ENCODE measurements at regions not wholly inside any gene's neighbourhood (a gene's known extent, or its start where the extent isn't known, plus 50 kb on each side); places are given as distances from the start of the nearest gene placed in this dataset.

DNA sequence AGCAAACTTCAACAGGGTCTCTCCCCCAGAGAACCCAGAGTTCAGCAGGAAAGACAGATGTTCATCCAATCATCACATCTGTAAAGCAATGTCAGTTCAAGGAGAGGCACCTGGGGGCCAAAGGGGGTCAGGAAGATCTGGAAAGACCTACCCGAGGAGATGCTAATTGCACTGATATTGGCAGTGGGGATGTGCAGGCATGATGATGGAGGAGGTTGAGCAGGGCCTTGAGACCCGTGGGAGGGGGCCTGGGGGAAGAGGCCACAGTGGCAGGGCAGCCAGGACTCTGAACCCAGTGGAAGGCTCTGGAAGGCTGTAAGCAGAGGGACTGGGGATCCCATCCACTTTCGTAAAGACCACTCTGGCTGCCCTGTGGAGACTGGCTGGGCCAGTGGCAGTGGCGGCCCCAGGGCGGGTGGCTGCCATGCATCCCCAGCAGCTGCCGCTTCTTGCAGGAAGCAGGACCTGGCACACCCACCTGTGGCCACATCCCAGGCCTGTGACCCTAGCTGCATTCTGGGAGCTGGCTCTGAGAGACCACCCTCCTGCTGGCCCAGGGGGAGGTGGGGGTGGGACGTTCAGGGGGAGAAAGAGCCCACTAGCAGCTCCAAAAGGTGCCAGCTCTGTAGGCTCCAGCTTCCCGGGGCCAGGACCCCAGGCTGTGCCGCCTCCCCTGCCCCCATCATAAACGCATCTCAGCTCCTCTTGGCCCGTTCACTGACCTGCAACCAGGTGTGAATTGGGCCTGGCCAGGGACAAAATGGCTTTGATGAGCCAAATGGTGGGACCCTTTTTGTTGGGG lies 59.9 kb upstream of the FGF3 start:
- Histone ChIP-seq H3K27ac (no peak overlapping the region), H3K4me3 (no peak overlapping the region), H3K27me3 (peaks cover 0 to 9% (median 0%) of the 10 kb centered on the region in 3 donors), H3K36me3 (no peaks in the 10 kb centered on the region), H3K4me1 (no peaks in the 10 kb centered on the region), H3K9me3 (no peaks in the 10 kb centered on the region)
- intact Hi-C loops (cut with DNase I) = no loop called here
- TF ChIP-seq EP300 (IDR thresholded peaks at IDR 0.05) = no peak
- no peak for TF ChIP-seq POLR2AphosphoS5 (IDR thresholded peaks at IDR 0.05)
- no peak for TF ChIP-seq POLR2A (IDR thresholded peaks at IDR 0.05)
- TF ChIP-seq, protein P1, sequence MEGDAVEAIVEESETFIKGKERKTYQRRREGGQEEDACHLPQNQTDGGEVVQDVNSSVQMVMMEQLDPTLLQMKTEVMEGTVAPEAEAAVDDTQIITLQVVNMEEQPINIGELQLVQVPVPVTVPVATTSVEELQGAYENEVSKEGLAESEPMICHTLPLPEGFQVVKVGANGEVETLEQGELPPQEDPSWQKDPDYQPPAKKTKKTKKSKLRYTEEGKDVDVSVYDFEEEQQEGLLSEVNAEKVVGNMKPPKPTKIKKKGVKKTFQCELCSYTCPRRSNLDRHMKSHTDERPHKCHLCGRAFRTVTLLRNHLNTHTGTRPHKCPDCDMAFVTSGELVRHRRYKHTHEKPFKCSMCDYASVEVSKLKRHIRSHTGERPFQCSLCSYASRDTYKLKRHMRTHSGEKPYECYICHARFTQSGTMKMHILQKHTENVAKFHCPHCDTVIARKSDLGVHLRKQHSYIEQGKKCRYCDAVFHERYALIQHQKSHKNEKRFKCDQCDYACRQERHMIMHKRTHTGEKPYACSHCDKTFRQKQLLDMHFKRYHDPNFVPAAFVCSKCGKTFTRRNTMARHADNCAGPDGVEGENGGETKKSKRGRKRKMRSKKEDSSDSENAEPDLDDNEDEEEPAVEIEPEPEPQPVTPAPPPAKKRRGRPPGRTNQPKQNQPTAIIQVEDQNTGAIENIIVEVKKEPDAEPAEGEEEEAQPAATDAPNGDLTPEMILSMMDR (IDR thresholded peaks at IDR 0.05) = no peak
- peak; percentile 45 for DNase-seq
- 66 to 68% methylated on average over 11 of the region's 11 CpGs for WGBS, 2 donors

- H3K9me3 ChIP-seq = no peaks in the 10 kb centered on the region
- no peaks in the 10 kb centered on the region for H3K36me3 ChIP-seq
Measured at GRCh38 chr11:69879729-69880005, 60.5 kb upstream of the FGF3 start.

DNA sequence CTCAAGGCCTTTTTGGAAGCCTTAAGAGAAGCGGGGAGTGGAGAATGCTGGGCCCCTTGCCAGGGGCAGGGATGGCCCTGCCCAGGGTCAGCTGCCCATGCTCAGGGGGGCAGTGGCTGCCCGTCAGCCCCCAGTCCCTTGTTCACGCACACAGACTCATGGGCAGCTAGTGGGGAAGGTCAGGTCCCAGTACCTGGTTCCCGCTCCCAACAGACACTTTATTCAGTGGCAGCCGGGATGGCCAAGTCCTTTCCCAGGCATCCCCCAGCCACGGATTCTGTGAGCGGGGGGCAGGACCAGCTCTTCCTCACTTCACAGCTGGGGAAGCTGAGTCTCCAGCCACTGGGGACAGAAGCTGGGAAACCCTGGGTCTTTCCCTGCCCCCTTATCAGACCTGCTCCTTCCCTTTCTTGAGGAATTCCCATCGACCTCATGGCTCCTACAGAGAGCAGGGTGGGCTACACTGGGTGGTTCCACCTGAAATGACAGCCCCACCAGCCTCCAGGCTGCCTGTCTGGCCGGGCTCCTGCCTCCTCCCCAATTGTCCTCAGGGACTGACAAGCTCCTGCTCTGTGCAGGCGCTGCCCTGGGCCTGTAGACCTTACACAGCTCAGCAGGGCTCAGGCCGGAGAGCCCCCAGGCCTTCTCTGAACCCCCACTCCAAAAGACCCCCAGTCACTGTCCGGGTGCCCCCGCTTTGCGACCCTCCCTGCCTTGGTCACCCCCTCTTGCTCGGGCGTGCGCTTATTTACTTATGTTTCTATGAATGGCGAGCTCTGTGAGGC lies 61.0 kb upstream of the FGF3 start:
- H3K27ac ChIP-seq = no peak overlapping the region
- H3K9me3 ChIP-seq = no peaks in the 10 kb centered on the region
- WGBS, 2 donors = 80% methylated on average over 18 of the region's 18 CpGs
- H3K4me3 ChIP-seq = no peak overlapping the region
- no peaks in the 10 kb centered on the region for H3K4me1 ChIP-seq
- H3K27me3 ChIP-seq = peaks cover 0 to 10% (median 0%) of the 10 kb centered on the region in 3 donors
- H3K36me3 ChIP-seq = no peaks in the 10 kb centered on the region
- TF ChIP-seq EP300 (IDR thresholded peaks at IDR 0.05) (no peak), POLR2A (IDR thresholded peaks at IDR 0.05) (no peak)
- TF ChIP-seq, protein P1 (IDR thresholded peaks at IDR 0.05) = no peak
- intact Hi-C loops (cut with DNase I) = no loop called here
- DNase-seq = peak; percentile 46

More at GRCh38 chr11:69879729-69880005, 60.5 kb upstream of the FGF3 start:
- TF ChIP-seq POLR2AphosphoS5 (IDR thresholded peaks at IDR 0.05) = no peak
- TF ChIP-seq EP300 (IDR thresholded peaks at IDR 0.05) = no peak
- TF ChIP-seq, protein P1 (IDR thresholded peaks at IDR 0.05) = no peak
- TF ChIP-seq POLR2A (IDR thresholded peaks at IDR 0.05) = no peak
- intact Hi-C loops (cut with DNase I) = no loop called here
- Histone ChIP-seq H3K4me1 (no peaks in the 10 kb centered on the region), H3K27me3 (peaks cover 0 to 10% (median 0%) of the 10 kb centered on the region in 3 donors), H3K4me3 (no peak overlapping the region), H3K27ac (no peak overlapping the region)
- WGBS, 2 donors = 63 to 65% methylated on average over 5 of the region's 5 CpGs
- no peak for DNase-seq

DNA sequence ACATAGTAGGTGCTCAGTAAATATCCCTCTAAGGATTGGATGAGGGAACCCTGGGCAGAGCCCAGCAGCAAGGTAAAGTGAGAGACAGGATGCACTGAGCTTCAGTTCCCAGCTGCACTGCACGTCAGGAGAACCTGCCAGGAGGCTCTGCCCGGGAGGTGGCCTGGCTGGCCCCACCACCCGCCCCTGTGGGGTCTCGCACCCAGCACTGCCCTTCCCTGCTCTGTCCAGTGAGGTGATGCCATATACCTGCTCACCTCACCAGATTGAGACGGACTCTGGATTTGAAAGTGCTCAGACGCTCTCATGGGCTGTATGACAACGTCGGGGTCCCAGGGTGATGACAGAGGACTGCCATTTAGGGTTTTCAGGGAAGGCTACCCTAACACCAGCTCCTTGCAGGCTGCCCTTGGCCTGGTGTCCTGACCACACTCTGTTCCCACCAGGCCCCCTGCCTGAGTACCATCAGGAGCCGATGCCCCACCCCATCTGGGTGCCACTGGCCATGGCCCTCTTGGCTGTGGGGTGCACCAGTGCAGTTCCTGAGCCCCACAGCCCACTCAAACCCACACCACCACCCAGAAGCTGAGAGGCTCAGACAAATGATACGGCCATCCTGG lies 61.7 kb upstream of the FGF3 start:
- Histone ChIP-seq H3K4me3 (no peak overlapping the region), H3K27me3 (peaks cover 0 to 10% (median 0%) of the 10 kb centered on the region in 3 donors), H3K9me3 (no peaks in the 10 kb centered on the region), H3K4me1 (no peaks in the 10 kb centered on the region), H3K27ac (no peak overlapping the region), H3K36me3 (no peaks in the 10 kb centered on the region)
- intact Hi-C loops (cut with DNase I) = no loop called here
- no peak for TF ChIP-seq EP300 (IDR thresholded peaks at IDR 0.05)
- no peak for TF ChIP-seq POLR2A (IDR thresholded peaks at IDR 0.05)
- TF ChIP-seq POLR2AphosphoS5 (IDR thresholded peaks at IDR 0.05) = no peak
- TF ChIP-seq, protein P1 (IDR thresholded peaks at IDR 0.05) = no peak
- 87% methylated on average over 10 of the region's 10 CpGs for WGBS, 2 donors
- DNase-seq = peak; percentile 45

Measured in sigmoid colon (tissue), 6 donors.